Fibroblast of pulmonary artery (primary cell): ENCODE measurements at regions not wholly inside any gene's neighbourhood (a gene's known extent, or its start where the extent isn't known, plus 50 kb on each side); places are given as distances from the start of the nearest gene placed in this dataset.

Source experiments
- DNase-seq: peaks from one replicate; pipeline ENCODE4 v3.0.0-alpha.2; 2010; ENCODE audit warnings: low read depth
- H3K4me3 ChIP-seq: replicated peaks from 2 replicates; pipeline ENCODE4 v1.5.1; 2011; ENCODE audit warnings: low read depth, mild to moderate bottlenecking, control low read depth, low read length, moderate library complexity
- TF ChIP-seq, protein P1 (sequence below): IDR thresholded peaks from 2 replicates; pipeline ENCODE4 v1.5.1; 2011; ENCODE audit warnings: mild to moderate bottlenecking, control low read depth, low read length, inconsistent platforms; ENCODE audit errors: missing control alignments

DNA sequence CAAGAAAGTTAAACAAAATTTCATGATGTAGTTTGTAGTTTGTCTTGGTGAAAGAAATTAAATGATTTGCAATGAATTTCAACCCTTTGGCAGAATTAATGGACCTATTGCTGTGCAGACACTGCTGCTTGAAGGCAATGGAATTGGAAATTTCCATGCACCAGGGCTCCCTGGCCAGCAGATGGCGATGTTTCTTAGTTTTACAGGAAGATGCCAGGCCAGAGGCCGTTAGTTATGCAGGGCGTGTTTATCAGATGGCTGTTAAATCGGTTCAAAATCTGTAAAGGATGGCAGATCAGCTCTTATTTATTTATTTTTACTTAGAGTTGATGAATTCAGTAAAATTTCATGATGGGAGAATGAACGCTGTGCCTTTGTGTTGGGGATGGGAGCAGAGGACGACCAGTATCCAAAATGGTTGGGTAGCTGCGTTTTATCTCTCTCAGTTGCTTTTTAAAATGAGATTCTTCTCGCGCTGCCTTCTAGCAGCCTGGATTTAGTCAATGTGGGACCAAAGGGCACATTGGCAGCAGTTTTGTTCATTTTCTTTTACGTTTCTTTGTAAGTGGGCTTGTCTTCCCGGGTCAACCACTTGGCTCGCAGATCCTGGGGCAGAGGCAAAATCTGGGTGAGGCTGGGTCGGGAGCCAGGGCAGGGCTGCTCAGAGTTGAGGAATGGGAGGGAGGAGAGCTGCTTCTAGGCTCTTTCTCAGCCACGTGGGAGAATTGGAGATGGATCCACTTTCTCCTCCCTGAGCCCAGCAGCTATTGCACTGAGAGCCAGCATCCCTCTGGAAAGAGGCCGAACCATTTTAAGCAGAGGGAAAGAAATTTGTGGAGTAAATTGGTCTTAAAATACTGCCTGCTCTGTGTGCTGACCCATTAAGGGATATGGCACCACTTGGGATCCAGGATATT is 344.0 kb downstream of the PIK3C3 start:
- peak overlapping the region; percentile 13 for H3K4me3 ChIP-seq
- peak; percentile 81 for DNase-seq
- TF ChIP-seq, protein P1, sequence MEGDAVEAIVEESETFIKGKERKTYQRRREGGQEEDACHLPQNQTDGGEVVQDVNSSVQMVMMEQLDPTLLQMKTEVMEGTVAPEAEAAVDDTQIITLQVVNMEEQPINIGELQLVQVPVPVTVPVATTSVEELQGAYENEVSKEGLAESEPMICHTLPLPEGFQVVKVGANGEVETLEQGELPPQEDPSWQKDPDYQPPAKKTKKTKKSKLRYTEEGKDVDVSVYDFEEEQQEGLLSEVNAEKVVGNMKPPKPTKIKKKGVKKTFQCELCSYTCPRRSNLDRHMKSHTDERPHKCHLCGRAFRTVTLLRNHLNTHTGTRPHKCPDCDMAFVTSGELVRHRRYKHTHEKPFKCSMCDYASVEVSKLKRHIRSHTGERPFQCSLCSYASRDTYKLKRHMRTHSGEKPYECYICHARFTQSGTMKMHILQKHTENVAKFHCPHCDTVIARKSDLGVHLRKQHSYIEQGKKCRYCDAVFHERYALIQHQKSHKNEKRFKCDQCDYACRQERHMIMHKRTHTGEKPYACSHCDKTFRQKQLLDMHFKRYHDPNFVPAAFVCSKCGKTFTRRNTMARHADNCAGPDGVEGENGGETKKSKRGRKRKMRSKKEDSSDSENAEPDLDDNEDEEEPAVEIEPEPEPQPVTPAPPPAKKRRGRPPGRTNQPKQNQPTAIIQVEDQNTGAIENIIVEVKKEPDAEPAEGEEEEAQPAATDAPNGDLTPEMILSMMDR: peak; percentile 96

DNA sequence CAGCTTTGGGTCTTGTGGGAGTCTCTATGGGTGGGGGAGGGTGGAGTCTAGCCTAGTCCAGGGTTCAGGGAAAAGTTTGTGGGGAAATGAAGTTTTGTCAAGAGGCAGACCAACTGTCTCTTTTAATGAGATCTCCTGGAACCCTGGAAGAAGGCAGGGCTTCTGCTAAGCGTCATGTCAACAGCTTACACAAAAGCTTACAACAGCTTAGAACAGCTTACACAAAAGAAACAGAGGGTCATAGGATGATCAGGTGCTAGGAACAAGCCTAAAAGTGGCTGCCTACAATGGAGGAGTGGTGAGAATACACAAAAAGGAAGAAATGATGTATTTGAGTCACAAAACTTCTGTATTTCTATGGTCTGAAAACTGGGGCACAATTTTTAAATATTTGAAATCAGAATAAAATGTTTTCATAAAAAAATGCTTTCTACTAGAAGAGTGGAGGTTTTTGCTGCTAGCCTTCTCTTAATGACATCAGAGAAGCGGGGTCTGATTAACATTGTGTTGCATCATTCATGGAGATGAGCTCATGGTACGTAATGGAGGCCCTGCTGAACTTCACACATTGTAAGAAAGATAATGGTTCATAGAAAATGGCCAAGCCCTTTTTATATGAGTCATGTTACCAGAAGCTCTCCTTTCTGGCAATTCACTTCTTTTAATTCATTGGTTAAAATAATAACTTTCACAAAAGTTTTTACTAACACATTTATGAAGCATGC is 351.0 kb downstream of the PIK3C3 start:
- peak; percentile 4 for DNase-seq
- H3K4me3 ChIP-seq: no peak overlapping the region
- TF ChIP-seq, protein P1: no peak

DNA sequence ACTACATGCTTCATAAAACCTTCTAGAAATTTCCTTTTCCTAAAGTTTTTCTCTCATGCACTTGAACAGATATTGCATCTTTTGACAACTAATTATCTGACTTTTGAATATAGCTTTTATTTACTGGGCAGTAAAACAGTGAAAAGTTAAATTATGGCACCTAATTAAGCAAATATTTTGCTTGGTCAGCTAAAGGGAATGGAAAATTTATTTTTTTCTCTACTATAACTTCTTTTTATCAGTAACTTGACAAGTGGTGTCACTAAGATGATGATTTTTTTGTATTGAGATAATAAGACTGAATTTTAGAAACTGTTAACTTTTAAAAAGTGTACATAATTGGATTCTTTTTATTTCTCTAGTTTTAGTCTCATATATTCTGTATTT is 351.6 kb downstream of the PIK3C3 start:
- DNase-seq: no peak
- TF ChIP-seq, protein P1: no peak
- H3K4me3 ChIP-seq: no peak overlapping the region

DNA sequence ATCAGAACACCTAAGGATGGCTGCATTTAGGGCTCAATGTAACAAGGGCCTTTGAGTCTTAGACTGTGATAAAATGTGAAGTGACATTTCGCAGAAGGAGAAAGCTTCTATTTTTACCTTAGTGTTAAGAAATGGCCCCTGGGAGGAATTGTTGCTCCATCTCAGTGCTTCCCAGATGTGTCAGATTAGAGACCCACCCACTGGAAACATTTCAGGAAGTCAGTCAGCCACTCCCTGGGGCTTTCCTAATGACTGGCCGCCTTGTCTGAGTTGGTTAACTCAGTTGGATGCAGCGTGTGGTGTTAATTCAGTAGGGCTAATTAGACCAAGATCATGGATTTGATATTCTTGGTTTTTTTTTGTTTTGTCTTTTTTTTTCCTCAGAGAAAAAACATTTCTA is 355.9 kb downstream of the PIK3C3 start:
- TF ChIP-seq, protein P1: no peak
- H3K4me3 ChIP-seq: no peak overlapping the region
- peak; percentile 14 for DNase-seq

DNA sequence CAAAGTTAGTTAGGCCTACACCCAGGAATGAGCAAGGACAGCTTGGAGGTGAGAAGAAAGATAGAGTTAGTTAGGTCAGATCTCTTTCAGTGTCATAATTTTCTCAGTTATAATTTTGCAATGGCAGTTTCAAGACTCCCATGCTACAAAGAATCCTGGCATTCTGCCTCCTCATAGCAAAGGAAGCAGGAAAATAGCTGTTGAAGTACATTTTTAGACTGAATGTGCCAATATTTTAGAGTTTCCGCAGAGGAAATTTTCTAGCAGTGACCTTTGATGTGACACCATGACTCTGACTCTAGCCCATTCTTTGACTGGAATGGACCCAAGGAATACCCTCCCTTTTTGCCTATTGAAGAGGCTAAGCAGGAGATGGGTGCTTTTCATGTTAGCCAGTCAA is 371.7 kb downstream of the PIK3C3 start:
- TF ChIP-seq, protein P1: no peak
- DNase-seq: peak; percentile 7
- H3K4me3 ChIP-seq: no peak overlapping the region

DNA sequence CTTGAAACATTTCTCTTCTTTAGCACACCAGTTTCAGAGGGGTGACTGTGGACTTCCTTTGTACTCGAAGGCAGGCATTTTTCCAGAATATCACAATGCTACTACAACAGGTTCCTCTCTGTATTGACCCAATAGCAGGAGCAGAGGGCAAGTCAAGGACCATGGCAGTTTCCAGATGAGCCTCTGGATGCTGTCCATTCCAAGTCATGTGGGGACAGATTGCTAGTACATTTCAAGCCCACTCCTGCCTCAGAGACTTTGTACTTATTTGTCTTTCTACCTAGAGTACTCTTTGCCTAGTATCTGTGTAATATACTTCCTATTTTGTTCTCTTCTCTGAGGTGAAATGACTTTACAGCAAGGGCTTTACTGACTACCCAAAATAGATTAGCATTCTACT is 373.9 kb downstream of the PIK3C3 start:
- DNase-seq: no peak
- TF ChIP-seq, protein P1: no peak
- no peak overlapping the region for H3K4me3 ChIP-seq

DNA sequence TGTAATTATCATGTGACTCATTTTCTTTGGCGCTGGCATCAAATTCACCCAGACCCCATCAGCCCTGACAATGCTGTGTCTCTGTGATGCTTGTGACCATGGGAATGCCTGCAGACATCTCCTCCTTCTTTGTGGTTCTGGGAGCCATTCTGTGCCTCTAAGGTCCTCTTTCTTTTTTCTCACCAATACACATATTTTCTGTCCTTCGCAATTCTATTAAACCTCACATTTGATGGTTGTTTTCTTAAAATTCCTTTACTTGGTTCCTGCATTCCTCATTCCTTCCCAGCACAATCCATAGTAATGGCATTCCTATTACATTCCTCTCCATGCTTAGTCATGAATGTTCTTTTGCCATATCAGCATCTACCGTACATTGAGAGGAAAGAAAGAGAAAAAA is 375.3 kb downstream of the PIK3C3 start:
- TF ChIP-seq, protein P1: no peak
- no peak for DNase-seq
- H3K4me3 ChIP-seq: no peak overlapping the region
